GM12878 (cell line): ENCODE measurements at regions not wholly inside any gene's neighbourhood (a gene's known extent, or its start where the extent isn't known, plus 50 kb on each side); places are given as distances from the start of the nearest gene placed in this dataset.

Experiments used
- ATAC-seq: fragments of 200-7000 bp; cut with Tn5 transposase; 3 replicates; pipeline ENCODE4 v1.9.1; 2020; ENCODE audit warnings: mild to moderate bottlenecking, moderate library complexity
- BruUV-seq: library from RNA; stranded (reverse); fragments of 400-500 nt; replicated peaks from 2 replicates; lab custom pipeline; 2021; lab: Mats Ljungman, UMichigan
- CTCF ChIA-PET: fragments of 300-600 bp; sonication (Branson Sonifier 250); formaldehyde crosslinking; extraction: SDS; loops from one replicate; lab custom pipeline; 2021; ENCODE audit warnings: inconsistent platforms; lab: Yijun Ruan, JAX
- POLR2A ChIA-PET: fragments of 350-600 bp; formaldehyde crosslinking; extraction: SDS; loops from one replicate; lab custom pipeline; 2021; ENCODE audit warnings: inconsistent platforms; lab: Charles Lee
- RAD21 ChIA-PET: fragments of 300-600 bp; sonication (Branson Sonifier 250); formaldehyde crosslinking; loops from one replicate; lab custom pipeline; 2023; ENCODE audit warnings: antibody characterized with exemption; ENCODE audit not compliant: unreplicated experiment; lab: Charles Lee
- SMC1A ChIA-PET: fragments of 300-600 bp; sonication (Branson Sonifier 250); formaldehyde crosslinking; loops from one replicate; lab custom pipeline; 2023; ENCODE audit not compliant: unreplicated experiment, uncharacterized antibody; lab: Charles Lee
- DNase-seq: peaks from one replicate; pipeline ENCODE4 v3.0.0-alpha.2; 2011; ENCODE audit warnings: low read depth, low spot score
- FAIRE-seq: peaks from 3 replicates; lab custom pipeline; 2011; peaks lifted over from hg19 to GRCh38; lab: Jason Lieb, UNC
- H2AFZ ChIP-seq: 2 replicates; pipeline ENCODE4 v1.6.0; 2011; ENCODE audit warnings: low read depth, low read length, control low read depth; ENCODE audit not compliant: control insufficient read depth
- H3K27ac ChIP-seq: 2 replicates; pipeline ENCODE4 v1.5.1; 2011; ENCODE audit warnings: control low read depth; ENCODE audit not compliant: control insufficient read depth, insufficient read depth
- H3K27me3 ChIP-seq, 2 experiments: replicated peaks in 1 of 2; 2 replicates each; pipeline versions ENCODE4 v1.6.0 to v1.6.1; 2011; ENCODE audit warnings: low read length in 1 of 2; ENCODE audit not compliant: control insufficient read depth in 2 of 2, insufficient read depth in 2 of 2
- H3K36me3 ChIP-seq, 2 experiments: 2 replicates each; pipeline ENCODE4 v1.5.1; 2011; ENCODE audit warnings: low read length in 1 of 2; ENCODE audit not compliant: control insufficient read depth in 2 of 2, insufficient read depth in 2 of 2
- H3K4me1 ChIP-seq: 2 replicates; pipeline ENCODE4 v1.6.1; 2011; ENCODE audit warnings: mild to moderate bottlenecking, low read length, moderate library complexity, mixed read lengths; ENCODE audit not compliant: control insufficient read depth, insufficient read depth
- H3K4me2 ChIP-seq: 2 replicates; pipeline ENCODE4 v1.6.0; 2011; ENCODE audit warnings: control low read depth; ENCODE audit not compliant: control insufficient read depth, insufficient read depth
- H3K4me3 ChIP-seq: fragments of 200-600 bp; sonication (generic); 2 replicates; pipeline ENCODE4 v1.5.1; 2016
- H3K79me2 ChIP-seq: 2 replicates; pipeline ENCODE4 v1.6.0; 2011; ENCODE audit warnings: low read length; ENCODE audit not compliant: control insufficient read depth, insufficient read depth
- H3K9ac ChIP-seq: 2 replicates; pipeline ENCODE4 v1.8.0; 2011; ENCODE audit warnings: low read length, control low read depth, mixed read lengths; ENCODE audit not compliant: control insufficient read depth, insufficient read depth
- H3K9me3 ChIP-seq: replicated peaks from 3 replicates; pipeline ENCODE4 v1.5.1; 2011; ENCODE audit warnings: mild to moderate bottlenecking, low read length; ENCODE audit not compliant: control insufficient read depth, insufficient read depth
- H4K20me1 ChIP-seq: 2 replicates; pipeline ENCODE4 v1.6.0; 2011; ENCODE audit not compliant: control insufficient read depth, insufficient read depth
- BMI1 ChIP-seq: fragments of 450-650 bp; IDR thresholded peaks from 2 replicates; pipeline ENCODE4 v1.6.1; 2016; ENCODE audit warnings: mild to moderate bottlenecking, moderate library complexity, borderline replicate concordance
- CBX5 ChIP-seq: sonication (generic); IDR thresholded peaks from 2 replicates; pipeline ENCODE4 v1.6.1; 2016; ENCODE audit warnings: low read depth, moderate library complexity, mild to moderate bottlenecking, inconsistent platforms
- CHD4 ChIP-seq: fragments of 200-600 bp; sonication (generic); IDR thresholded peaks from 2 replicates; pipeline ENCODE4 v1.6.1; 2016; ENCODE audit warnings: mild to moderate bottlenecking
- CREM ChIP-seq: IDR thresholded peaks from 2 replicates; pipeline ENCODE4 v1.6.1; 2014; ENCODE audit warnings: antibody characterized with exemption, low read depth
- ELK1 ChIP-seq: IDR thresholded peaks from 2 replicates; pipeline ENCODE4 v1.6.1; 2012; ENCODE audit warnings: low read depth, low read length, improper control_type of control experiment
- IRF3 ChIP-seq: fragments of 450-650 bp; IDR thresholded peaks from 2 replicates; pipeline ENCODE4 v1.6.1; 2014; ENCODE audit warnings: mild to moderate bottlenecking
- MEF2B ChIP-seq: fragments of 450-650 bp; IDR thresholded peaks from 2 replicates; pipeline ENCODE4 v1.6.1; 2018; ENCODE audit warnings: mild to moderate bottlenecking, moderate library complexity; ENCODE audit not compliant: partially characterized antibody, poor library complexity, severe bottlenecking
- MXI1 ChIP-seq: fragments of 150-350 bp; IDR thresholded peaks from 2 replicates; pipeline ENCODE4 v1.6.1; 2011; ENCODE audit warnings: low read depth, mild to moderate bottlenecking, inconsistent platforms, low read length, improper control_type of control experiment
- MYC ChIP-seq: IDR thresholded peaks from 2 replicates; pipeline ENCODE4 v1.6.1; 2011; ENCODE audit warnings: mild to moderate bottlenecking, low read length, moderate library complexity, inconsistent platforms; ENCODE audit not compliant: insufficient read depth, insufficient replicate concordance, insufficient read length, severe bottlenecking
- NFIC ChIP-seq: IDR thresholded peaks from 2 replicates; pipeline ENCODE4 v1.6.1; 2012; ENCODE audit warnings: low read depth, mild to moderate bottlenecking, inconsistent platforms, low read length, moderate library complexity
- RELA ChIP-seq: fragments of 450-650 bp; IDR thresholded peaks from 2 replicates; pipeline ENCODE4 v1.8.0; 2014; ENCODE audit warnings: borderline replicate concordance; ENCODE audit not compliant: partially characterized antibody
- SIX5 ChIP-seq: IDR thresholded peaks from 2 replicates; pipeline ENCODE4 v1.6.1; 2011; ENCODE audit warnings: mild to moderate bottlenecking, low read depth, low read length, moderate library complexity; ENCODE audit not compliant: severe bottlenecking
- SMAD1 ChIP-seq: fragments of 450-650 bp; IDR thresholded peaks from 2 replicates; pipeline ENCODE4 v1.6.1; 2018; ENCODE audit warnings: mild to moderate bottlenecking, low read depth; ENCODE audit not compliant: partially characterized antibody
- SMAD5 ChIP-seq: IDR thresholded peaks from 2 replicates; pipeline ENCODE4 v1.6.1; 2016; ENCODE audit warnings: antibody characterized with exemption, low read depth
- STAT3 ChIP-seq: IDR thresholded peaks from 2 replicates; pipeline ENCODE4 v1.6.1; 2011; ENCODE audit warnings: low read depth, low read length, improper control_type of control experiment
- TBL1XR1 ChIP-seq: IDR thresholded peaks from 2 replicates; pipeline ENCODE4 v1.6.1; 2012; ENCODE audit warnings: low read depth, low read length, improper control_type of control experiment
- WGBS: methylation state at CpG from one replicate; pipeline ENCODE4 v1.1.6; 2016; ENCODE audit warnings: low lambda C conversion rate; ENCODE audit not compliant: insufficient replicate concordance, insufficient coverage; ENCODE audit errors: missing lambda C conversion rate; 5-methylcytosine and 5-hydroxymethylcytosine counted together
- in situ Hi-C: fragments of 300-500 bp; cut with MboI; formaldehyde crosslinking; loops from 9 replicates; pipeline ENCODE4 v1.14.3; 2018; ENCODE audit warnings: mixed read lengths
- intact Hi-C: fragments of 100-400 bp; cut with micrococcal nuclease; formaldehyde crosslinking; loops from one replicate; pipeline ENCODE4 v1.14.2; 2022; ENCODE audit not compliant: unreplicated experiment

- ChIA-PET SMC1A (no interaction called here), RAD21 (no interaction called here)
- in situ Hi-C loops, result no loop called here
Observed at GRCh38 chr10:20492447-20492846, 404.7 kb downstream of the NEBL start.

More at GRCh38 chr10:20492447-20492846, 404.7 kb downstream of the NEBL start:
- ATAC-seq (no peak), DNase-seq (no peak), FAIRE-seq (no peak)
- H3K4me3 ChIP-seq, result no peak overlapping the region
- no peak overlapping the region for H2AFZ ChIP-seq
- H4K20me1 ChIP-seq, result no peaks in the 10 kb centered on the region
- H3K4me2 ChIP-seq, result no peak overlapping the region
- ChIA-PET POLR2A (no interaction called here), CTCF (no interaction called here)
- TF ChIP-seq SIX5, result no peak
- no peak for TF ChIP-seq BMI1
- no peak for TF ChIP-seq SMAD1
- no peak for TF ChIP-seq CREM
- no peak for TF ChIP-seq MYC
- TF ChIP-seq STAT3, result no peak
- TF ChIP-seq NFIC, result no peak
- no peak for TF ChIP-seq CHD4
- no peak for TF ChIP-seq SMAD5
- no peak for TF ChIP-seq RELA
- no peak for TF ChIP-seq CBX5
- no peak for TF ChIP-seq IRF3
- TF ChIP-seq TBL1XR1, result no peak
- no peak for TF ChIP-seq MXI1
- TF ChIP-seq MEF2B, result no peak
- no peak for TF ChIP-seq ELK1
- WGBS, result 0% methylated on average over 2 of the region's 2 CpGs
- no peaks in the 10 kb centered on the region for H3K4me1 ChIP-seq
- no peak overlapping the region for H3K27ac ChIP-seq
- H3K79me2 ChIP-seq, result no peaks in the 10 kb centered on the region
- H3K9me3 ChIP-seq, result no peaks in the 10 kb centered on the region
- H3K36me3 ChIP-seq, result no peaks in the 10 kb centered on the region
- no TSS peak for BruUV-seq
- no peak overlapping the region for H3K9ac ChIP-seq
- intact Hi-C loops, result no loop called here
- H3K27me3 ChIP-seq, result no peaks in the 10 kb centered on the region
